Nucleus accumbens (tissue), 56 donors: ENCODE measurements at regions not wholly inside any gene's neighbourhood (a gene's known extent, or its start where the extent isn't known, plus 50 kb on each side); places are given as distances from the start of the nearest gene placed in this dataset.
A peak's percentile ranks its signal among the peaks of the same experiment; 100 is the strongest.

Experiments
- DNase-seq, 56 donors: peaks; one replicate each; lab custom pipeline; 2025; lab: John Stamatoyannopoulos, UW

DNA sequence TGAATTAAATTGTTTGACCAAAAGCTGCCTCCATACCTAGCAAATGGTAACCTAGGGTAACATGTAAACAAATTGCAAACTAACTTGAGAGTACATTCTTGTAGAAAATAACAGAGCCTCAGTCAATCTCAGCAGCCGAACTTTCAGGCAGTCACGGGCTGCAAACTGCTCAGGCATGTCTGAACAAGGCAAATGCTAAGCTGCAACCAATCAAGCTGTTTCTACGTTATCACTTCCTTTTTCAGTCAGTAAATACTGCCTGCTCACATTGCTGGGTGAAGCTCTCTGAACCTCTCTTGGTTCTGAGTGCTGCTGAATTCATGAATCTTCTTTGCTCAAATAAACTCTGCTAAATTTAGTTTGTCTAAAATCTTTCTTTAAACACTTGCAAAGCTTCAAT lies 1212.4 kb downstream of the SORCS1 start:
- DNase-seq, result peak in 1 of 56 donors; percentile 18

DNA sequence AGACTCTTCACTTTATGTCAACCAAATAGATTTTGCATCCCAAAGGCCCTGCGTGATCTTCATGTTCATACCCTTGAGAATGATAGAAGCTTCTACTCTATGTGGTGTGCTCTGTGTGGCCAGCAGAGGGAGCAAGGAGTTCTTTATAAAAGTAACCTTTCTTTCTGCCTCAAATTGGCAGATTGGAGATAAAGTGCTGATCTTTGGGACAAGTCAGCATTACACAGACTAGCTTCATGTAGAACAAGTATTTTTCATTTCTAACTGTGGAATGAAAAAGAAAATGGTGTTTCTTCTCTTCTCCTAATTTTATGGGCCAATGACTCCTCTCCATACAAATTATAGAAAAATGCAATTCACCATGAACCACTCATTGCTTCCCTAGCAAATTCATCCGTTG lies 1214.1 kb downstream of the SORCS1 start:
- DNase-seq, result peak in 33 of 56 donors; percentile 1 to 82 (median 14)

DNA sequence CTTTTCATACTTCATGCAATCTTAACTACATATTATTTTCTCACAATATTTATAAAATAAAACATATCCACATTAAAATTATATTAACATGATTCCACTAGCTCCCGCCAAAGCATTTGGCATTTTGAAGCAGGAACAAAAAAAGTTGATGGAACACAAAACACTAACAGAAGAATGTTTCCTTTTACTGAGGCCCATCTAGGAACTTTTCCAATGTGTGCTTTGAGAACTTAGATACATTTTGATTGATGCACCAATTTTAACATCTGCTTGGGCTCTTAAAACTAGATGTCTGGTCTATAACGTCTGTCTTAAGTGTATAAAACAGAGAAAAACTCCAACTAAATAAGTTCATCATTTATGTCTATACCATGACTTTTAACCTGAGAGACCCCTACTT lies 1214.8 kb downstream of the SORCS1 start:
- no peak for DNase-seq

DNA sequence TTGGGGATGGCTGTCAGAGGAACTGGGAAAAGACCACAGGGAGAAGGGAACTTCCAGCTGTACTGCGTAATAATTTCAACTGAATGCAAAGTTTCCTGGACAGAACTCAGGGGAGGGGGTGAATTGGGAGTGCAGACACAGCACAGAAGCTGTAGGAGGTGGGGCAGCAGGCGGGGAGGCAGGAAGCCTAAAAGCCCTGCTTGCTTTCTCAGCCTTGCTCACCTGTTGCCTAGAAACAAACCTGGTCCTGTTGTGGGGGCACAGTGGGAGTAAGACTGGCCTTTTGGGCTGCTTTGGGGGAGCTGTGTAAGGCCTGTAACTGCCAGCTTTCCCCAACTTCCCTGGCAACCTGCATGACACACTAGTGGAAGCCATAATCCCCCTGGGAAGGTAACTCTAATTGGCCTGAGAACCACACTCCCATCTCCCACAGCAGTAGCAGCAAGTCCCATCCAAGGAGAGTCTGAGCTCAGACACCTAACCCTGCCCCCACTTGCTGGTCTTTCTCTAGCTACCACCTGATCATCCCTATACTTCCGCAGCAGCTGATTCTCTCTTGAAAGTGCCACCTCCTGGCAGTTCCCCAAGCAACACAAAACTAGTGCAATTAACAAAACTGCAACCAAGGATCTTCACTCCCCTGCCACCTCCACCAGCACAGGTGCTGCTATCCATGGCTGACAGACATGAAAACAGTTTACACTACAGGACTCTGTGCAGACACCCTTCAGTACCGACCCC lies 1239.3 kb downstream of the SORCS1 start:
- no peak for DNase-seq

DNA sequence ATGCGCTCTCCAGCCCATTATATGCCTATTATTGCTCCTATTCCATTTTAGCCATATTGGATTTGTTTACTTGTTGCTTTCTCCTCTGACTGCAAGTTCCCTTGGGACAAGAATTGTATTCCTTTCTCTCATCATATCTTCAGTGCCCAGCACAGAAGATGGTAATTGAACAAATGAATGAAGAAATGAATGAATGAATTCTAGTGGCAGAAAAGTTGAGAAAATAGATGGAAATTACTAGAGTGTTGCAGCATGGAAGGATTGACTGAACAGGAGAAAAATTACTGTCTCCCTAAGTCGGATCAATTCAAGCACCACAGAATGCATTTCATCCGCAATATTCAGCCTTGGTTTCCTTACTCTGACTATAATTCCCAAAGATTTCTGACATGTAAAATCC lies 1243.2 kb downstream of the SORCS1 start:
- no peak for DNase-seq

DNA sequence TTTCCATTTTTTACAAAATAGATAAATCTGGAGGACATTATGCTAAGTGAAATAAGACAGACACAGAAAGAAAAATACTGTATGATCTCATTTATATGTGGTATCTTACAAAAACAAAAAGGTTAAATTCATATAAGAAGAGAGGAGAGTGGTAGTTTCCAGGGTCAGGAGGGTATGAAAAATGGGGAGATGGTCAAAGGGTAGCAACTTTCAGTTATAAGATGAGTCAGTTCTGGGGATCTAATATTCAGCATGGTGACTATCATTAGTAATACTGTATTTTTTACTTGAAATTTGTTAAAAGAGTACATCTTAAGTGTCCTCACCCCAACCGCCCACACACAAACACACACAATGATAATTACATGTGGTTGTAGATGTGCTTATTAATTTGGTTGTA lies 1250.1 kb downstream of the SORCS1 start:
- no peak for DNase-seq

DNA sequence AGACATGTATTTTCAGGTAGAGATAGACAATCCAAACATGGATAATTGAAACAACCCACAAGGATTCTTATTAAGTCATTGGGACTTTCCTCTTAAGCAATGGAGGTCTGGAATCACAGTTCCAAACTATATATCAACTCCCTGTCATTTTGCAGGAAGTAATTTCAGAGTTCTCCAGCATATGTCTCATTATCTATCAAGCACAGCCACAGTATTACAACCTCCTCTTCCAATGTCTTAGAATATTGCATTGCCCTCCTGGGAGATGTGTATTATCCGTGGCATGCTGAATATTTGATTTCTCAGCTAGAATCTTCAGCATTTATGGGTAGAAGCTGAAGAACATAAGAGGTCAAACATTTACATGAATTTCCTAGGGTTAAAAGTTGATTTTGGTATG lies 1255.8 kb downstream of the SORCS1 start:
- DNase-seq, result no peak

DNA sequence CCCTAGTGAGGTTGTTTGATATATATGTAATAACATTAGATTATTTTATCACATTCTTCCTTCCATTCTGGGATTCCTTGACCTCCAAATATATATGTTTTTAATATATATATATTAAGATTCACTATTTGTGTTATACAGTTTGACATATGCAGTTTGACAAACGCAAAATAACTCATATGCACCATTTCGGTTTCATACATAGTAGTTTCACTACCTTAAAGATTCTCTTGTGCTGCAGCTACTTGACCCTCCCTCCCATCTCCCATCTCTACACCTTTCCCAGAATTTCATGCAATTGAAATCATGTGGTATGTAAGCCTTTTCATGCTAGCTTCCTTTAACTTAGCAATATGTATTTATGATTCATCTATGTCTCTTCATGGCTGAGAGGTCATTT lies 1244.4 kb downstream of the SORCS3 start:
- no peak for DNase-seq

DNA sequence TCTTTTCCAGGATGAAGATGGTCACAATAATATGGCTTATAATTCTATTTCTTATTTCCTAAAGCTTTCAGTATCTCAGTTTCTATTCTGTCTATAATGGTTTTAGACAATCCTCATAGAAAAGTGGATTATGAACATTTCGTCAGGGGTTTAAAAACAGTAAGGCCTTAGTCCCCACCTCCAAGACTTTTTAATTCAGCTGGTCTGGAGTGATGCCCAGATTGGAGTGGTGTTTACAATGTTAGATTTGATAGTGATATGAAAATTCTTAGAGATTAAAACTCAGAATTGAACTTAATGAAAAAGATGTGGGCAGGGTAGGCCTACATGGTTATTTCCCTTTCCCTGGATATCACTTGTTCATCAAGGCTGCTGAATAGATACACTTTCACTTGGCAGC lies 1238.3 kb downstream of the SORCS3 start:
- DNase-seq, result no peak

DNA sequence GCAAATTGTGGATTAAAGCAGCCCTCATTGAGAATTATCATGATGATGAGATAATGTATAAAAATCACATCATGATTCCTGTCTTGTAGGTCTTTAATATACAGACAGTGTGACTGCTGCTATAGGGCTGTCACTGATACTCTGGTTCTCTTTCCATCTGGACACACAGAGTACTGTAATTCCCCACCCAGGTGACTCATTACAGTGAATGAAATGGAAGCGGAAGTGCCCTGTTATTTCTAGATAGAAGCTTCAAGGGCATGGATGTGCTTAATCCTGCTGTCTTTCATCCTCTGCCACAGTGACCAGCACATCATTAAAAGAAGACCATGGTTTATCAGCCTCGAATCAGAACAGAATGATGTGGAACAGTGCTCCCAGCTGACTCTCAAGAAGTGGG lies 1234.0 kb downstream of the SORCS3 start:
- no peak for DNase-seq

DNA sequence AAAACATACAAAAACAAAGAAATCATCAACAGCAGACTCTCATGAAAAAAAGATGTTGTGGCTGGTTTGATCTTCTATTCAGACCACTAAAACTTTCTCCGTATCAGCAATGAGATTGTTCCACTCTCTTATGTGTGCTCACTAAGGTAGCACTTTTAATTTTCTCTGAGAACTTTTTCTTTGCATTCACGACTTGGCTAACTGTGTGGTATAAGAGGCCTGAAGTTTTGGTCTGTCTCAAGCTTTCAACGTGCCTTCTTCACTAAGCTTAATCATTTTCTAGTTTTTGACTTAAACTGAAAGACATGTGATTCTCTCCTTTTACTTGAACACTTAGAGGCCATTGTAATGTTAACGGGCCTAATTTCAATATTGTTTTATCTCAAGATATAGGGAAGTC lies 1231.6 kb downstream of the SORCS3 start:
- DNase-seq, result no peak

DNA sequence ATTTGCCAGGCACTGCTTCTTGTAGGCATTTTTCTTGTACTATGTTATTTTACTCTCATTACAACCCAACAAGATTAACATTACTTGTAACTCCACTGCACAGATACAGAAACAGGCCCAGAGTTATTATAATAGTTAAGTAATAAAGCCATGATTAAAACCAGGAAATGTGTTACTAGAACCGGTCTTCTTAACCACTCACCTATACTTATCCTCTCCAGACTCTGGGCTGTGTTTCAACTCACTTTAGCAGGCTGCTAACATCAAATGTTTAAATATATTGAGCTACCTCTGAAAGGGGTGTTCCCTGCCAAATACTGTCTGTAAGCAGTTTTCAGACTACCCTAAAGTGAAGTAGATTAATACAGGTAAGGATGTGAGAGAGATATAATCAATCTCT lies 1227.8 kb downstream of the SORCS3 start:
- no peak for DNase-seq

DNA sequence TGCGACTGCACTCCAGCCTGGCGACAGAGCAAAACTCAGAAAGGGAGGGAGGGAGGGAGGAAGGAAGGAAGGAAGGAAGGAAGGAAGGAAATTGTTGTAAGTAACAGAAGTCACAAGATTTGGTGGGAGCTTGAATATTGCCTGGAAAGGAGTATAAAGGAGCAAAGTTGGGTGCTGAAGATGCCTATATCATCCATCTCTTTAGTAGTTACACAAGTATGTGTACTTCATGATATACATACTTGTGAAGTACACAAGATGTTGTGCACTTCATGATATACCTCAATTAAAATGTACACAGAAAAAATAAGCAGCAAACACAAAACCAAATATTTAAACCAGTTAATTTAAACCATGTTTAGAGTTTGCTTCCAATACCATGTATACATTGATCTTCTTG lies 1223.8 kb downstream of the SORCS3 start:
- DNase-seq, result no peak

DNA sequence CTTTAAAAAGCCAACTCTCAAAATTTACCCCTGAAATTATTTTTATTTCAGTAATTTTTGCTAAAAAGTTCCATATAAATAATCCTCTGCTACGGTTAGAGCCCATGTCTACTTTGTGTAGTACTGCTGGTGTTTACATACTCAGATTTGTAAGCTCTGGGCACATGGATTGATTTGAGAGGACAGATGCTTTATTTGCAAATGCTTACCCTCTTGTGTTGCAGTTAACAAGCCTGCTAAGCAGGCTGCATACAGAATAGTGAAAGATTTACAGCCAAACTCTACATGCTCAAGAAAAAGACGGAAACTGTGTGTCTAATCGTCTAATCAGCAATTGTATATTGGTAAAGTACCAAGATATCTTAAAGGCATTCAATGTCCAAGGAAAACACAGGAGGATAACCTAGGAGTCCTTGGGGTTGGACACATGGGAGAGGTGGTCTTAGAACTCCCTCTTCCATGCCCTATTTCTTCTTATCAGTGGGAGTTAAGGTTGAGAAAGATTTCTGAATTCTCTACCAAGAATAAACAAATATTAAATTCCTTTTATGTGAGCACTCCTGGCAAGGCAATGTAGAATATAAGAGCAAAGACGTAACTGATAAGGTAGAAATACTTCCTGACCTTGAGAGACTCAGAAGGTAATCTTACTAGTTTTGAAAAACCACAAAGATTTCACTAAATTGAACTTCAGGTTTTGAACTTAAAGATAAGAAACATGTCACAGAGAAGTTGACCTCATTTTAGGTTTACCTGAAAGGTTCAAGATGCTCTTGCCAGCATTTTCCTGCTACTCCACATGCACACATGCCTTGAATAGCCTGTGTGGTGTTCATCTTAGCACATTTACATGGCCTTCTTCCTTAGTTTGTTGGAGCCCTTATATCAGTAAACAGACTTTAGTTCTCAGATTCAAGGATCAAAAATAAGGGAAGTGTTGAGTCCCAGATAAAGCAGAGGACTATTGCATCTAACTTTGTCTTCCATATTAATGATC lies 1216.5 kb downstream of the SORCS3 start:
- DNase-seq, result no peak

DNA sequence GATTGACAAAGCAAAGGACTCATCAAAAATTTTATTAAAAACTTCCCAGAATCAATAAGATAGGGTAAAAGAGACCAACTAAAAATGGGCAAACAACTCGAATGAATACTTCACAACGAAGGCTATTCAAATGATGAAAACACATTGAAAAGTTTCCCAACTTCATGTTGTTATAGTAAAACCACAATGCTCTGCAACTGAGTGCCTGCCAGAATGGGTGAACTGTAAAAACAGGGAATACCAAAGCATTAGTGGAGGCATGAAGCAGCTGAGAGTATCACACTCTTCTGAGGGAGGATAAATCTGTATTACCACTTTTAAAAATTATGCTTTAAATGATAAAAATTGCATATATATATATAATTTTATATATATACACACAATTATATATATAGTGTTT lies 1214.7 kb downstream of the SORCS3 start:
- DNase-seq, result no peak

DNA sequence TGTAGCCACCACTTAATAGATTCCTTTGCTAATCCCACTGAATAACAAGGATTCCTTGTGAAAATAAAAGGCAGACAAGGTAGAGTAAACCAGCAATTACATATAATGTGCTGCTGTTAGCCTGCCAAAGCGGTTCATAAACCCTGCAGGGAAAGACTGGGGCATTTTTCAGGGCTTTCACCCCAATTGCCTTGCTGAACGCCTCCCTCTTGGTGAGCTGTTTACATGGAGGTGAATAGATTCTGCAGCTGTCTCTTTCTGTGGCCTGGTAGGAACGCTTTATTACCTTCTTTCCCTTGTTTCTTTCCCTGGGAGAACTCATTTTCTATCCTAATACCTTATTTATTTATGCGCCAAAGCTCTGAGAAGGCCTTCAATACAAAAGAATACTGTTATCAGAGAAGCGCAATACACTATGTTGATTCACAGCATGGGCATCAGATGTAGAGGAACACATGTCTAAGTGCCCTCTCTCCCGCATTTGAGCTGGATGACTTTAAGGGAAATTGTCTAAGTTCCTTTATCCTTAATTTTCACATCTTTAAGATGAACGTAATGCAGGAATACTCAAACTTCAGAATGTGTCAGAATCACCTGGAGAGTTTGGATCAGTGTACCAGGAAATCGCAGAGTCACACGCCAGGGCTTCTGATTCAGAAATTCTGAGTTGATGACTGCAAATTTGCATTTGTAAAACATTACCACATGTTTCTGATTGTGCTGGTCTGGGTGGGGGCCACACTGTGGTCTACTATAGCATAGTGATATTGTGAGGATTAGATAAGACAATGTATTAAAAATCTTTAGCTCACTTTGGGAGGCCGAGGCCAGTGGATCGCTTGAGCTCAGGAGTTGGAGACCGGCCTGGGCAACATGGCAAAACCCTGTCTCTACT lies 1203.8 kb downstream of the SORCS3 start:
- DNase-seq, result peak in 9 of 56 donors; percentile 1 to 52 (median 8)

DNA sequence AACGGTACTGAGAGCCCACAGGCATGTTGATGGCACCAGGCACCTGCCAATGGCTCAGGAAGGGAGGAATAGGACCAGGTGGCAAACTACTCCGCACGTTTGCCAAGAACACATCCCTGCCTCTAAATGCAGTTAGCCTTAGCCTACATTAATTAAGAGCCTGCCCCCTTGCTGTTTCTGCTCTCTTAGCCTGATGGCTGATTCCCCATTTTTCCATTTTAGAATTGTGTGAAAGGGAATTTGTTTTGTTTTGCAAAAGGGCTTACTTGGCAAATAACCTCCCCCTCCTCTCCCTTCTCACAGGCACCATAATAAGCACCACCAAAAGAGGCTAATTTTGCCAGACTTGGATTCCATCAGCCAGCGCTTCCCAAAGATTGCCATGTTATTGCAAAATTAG lies 1203.2 kb downstream of the SORCS3 start:
- peak in 9 of 56 donors; percentile 1 to 60 (median 8) for DNase-seq

DNA sequence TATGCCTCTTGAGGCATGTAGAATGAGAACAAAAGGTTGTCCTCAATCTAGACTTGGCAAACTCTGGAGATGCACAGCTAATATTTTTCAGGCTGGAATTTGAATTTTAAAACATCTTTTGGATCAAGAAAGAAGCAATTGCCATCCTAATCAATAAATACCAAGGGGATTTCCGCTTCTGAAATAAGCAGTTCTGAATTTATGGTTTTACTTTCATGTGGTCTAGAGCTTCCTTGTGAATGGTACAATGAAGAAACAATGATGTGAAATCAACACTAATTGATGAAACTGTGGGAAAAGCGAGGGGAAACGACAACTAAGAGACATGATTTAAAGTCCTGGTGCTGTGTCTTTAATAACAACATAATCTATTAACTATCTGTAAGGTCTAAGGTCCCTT lies 1202.7 kb downstream of the SORCS3 start:
- no peak for DNase-seq

DNA sequence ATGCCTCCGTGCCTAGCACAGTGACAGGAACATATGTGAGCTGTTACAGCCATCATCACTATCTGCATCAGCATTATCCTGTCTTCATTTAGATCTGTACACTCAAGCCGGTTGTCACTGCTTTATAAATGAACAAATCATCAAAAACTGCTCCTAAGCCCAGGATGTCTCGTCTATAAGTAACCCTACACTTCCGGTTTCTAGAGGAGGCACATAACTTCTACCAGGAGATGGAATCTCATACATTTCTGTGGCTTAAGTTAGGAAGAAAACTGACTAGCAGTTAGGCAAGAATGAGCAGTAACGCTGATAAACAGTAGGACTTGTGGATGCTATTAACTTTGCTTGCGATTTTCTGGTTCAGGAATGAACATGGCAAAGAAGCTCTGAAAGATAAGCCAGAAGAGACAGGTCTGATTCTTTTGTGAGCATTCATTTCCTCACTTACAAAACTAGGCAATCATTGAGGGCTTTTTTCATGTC lies 1199.2 kb downstream of the SORCS3 start:
- no peak for DNase-seq

DNA sequence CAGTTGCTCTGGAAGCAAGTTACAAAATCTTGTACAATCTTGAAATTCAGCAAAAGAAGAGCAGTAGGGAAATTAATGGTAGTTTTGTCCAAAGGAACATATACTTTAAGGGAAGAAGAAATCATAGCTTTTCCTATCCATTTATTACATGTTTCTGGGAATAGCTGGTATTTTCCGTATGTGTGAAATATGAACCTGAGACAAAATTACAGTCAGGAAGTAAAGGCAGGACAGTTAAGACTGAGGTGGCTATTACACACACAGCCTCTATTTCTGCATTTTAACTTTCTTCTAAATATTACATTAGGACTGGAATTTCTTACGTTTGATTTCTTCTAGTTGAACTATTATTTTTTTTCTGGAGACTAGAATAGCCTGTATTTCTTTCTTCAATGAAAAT lies 1197.3 kb downstream of the SORCS3 start:
- no peak for DNase-seq

DNA sequence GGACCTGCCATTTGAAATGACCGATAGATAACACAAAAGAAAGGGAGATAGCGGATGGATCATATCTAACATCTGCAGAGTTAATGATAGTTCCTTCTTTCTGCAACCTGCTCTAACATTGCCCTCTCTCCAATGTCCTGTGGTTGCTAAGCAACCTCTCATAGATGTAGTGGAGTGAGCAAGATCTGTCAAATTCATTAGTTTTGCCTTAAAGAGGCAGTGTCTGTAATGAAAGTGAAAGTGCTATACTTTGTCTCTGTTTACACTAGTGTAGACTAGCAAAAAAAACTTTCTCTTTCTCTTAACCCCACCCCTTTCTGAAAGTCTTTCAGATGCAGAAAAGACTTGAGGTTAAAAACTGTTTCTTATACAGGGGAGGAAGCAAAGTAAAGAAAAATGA lies 1196.9 kb downstream of the SORCS3 start:
- DNase-seq, result no peak
